ENCODE measurements at regions not wholly inside any gene's neighbourhood (a gene's known extent, or its start where the extent isn't known, plus 50 kb on each side); places are given as distances from the start of the nearest gene placed in this dataset.
A peak's percentile ranks its signal among the peaks of the same experiment; 100 is the strongest.
"Not testable (repeated sequence)": the region's sequence is repeated elsewhere in the genome, so short reads cannot be mapped to it uniquely, and the experiment has no call there.

- TF ChIP-seq CTCF (conservative IDR thresholded peaks at IDR 0.05; ENCODE audit: low read depth in 2 of 2) = peak in 1 of 2 experiments; percentile 51; a peak in 3 of 4 replicates
- TF ChIP-seq ETS1 (IDR thresholded peaks at IDR 0.05); POLR2AphosphoS5 (IDR thresholded peaks at IDR 0.05; ENCODE audit: low read depth): not testable (repeated sequence)
Observed at GRCh38 chr17:64797746-64798488, 121.4 kb downstream of the LRRC37A3 start.

Data from GM23338 (cell line).